ENCODE measurements at regions not wholly inside any gene's neighbourhood (a gene's known extent, or its start where the extent isn't known, plus 50 kb on each side); places are given as distances from the start of the nearest gene placed in this dataset.

DNA sequence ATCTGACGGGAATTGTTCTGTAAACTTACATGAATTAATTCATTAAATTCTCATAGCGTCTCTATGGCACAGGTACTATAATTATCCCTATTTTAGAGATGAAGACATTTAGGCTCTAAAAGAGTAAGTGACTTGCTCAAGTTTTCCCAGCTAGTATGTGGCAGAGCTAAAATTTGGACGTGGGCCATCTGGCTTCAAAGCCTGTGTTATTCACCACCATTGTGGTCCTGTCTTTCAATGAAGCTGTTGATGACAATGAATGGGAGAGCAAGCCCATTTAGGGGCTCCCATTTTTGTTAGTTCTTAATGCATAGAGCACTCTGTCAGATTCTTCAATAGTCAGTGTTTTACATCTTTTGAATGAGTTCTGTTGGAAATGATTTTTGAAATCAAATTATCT lies 236.0 kb upstream of the CD180 start:
- H3K36me3 ChIP-seq = no peaks in the 10 kb centered on the region
- H3K27me3 ChIP-seq = no peaks in the 10 kb centered on the region
- H3K4me1 ChIP-seq = no peaks in the 10 kb centered on the region
- no peak overlapping the region for H3K4me3 ChIP-seq
- H3K27ac ChIP-seq = no peak overlapping the region
- H3K9me3 ChIP-seq = no peaks in the 10 kb centered on the region
- no peak for DNase-seq
- no peak for TF ChIP-seq POLR2A (IDR thresholded peaks at IDR 0.05)
- TF ChIP-seq, protein P1, sequence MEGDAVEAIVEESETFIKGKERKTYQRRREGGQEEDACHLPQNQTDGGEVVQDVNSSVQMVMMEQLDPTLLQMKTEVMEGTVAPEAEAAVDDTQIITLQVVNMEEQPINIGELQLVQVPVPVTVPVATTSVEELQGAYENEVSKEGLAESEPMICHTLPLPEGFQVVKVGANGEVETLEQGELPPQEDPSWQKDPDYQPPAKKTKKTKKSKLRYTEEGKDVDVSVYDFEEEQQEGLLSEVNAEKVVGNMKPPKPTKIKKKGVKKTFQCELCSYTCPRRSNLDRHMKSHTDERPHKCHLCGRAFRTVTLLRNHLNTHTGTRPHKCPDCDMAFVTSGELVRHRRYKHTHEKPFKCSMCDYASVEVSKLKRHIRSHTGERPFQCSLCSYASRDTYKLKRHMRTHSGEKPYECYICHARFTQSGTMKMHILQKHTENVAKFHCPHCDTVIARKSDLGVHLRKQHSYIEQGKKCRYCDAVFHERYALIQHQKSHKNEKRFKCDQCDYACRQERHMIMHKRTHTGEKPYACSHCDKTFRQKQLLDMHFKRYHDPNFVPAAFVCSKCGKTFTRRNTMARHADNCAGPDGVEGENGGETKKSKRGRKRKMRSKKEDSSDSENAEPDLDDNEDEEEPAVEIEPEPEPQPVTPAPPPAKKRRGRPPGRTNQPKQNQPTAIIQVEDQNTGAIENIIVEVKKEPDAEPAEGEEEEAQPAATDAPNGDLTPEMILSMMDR (IDR thresholded peaks at IDR 0.05) = no peak

DNA sequence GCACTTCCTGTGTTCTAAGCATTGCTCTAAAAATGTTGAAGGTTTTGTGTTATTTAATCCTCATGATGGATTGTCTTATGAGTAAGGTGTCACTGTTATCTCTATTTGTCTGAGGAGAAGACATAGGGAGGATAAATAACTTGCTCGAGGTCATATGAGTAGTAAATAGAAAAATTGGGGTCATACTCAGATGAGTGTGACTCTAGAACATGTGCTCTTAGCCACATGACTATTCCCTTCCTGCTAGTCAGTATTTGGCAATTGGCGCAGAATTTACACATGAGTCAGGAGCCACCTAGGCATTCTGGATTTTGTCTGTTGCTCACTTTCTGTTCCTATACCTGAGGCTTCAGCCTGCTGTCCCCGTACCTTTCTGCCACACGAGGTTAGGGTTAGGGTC lies 234.6 kb upstream of the CD180 start:
- no peak for DNase-seq
- no peaks in the 10 kb centered on the region for H3K27me3 ChIP-seq
- H3K27ac ChIP-seq = no peak overlapping the region
- TF ChIP-seq POLR2A (IDR thresholded peaks at IDR 0.05) = no peak
- TF ChIP-seq, protein P1 (IDR thresholded peaks at IDR 0.05) = no peak
- H3K9me3 ChIP-seq = no peaks in the 10 kb centered on the region
- no peak overlapping the region for H3K4me3 ChIP-seq
- no peaks in the 10 kb centered on the region for H3K36me3 ChIP-seq
- no peaks in the 10 kb centered on the region for H3K4me1 ChIP-seq

DNA sequence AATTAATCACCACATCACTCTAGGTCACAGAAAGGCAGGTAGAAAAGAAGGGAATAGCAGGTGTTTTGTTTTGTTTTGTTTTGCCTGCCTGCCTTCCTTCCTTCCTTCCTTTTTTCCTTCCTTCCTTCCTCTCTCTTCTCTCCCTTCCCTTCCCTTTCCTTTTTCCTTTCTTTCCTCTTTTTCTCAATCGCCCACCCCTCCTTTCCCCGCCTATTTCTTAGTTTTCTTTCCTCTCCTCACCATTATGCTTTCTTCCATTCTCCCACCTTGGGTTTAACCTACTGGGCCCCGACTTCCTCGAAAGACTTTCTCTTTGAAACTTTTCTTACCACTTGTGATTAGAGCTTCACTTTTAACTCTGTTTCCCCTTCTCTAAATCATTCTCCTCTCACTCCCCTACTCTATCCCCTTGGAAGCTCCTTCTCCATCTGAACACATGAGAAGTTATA lies 231.3 kb upstream of the CD180 start:
- Histone ChIP-seq H3K9me3 (no peaks in the 10 kb centered on the region), H3K27me3 (no peaks in the 10 kb centered on the region), H3K4me1 (no peaks in the 10 kb centered on the region), H3K27ac (no peak overlapping the region), H3K36me3 (no peaks in the 10 kb centered on the region), H3K4me3 (no peak overlapping the region)
- no peak for DNase-seq
- TF ChIP-seq, protein P1 (IDR thresholded peaks at IDR 0.05) = no peak
- no peak for TF ChIP-seq POLR2A (IDR thresholded peaks at IDR 0.05)

DNA sequence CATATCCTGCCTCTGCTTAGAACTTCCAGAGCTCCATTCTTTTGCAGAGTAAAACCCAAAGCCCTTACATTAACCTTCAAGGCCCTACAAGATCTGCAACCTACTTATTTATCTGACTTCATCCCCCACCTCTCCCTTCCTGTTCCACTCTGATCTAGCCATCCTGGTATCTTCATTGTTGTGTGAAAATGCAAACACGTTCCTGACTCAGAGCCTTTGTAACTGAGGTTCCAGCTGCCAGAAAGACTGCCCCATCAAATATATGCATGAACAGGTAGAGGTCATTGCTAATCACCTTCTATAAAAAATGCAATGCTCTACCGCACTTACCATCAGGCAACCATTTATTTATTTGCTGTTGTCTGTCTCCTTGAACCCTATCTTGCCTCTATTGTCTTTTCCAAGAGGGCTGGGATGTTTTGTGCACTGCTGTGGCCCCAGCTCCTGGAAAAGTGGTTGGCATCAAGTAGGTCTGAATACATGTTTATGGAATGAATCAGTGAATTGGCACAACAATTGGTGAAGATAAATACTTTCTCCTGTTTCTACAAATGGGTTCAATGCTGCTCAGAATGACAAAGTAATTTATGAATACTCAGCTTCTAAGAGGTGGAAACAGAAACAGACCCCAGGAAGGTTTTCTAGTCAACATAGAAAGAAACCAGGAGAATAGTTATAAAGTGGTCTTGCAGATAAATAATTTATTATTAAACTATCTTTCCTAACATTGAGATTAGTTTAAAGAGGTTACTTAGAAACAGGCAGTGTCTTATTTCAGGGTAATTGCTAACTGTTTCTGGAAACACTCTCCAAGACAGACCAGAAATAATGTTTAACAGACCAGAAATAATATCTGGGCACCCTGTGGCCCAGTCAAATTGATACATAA lies 230.6 kb upstream of the CD180 start:
- Histone ChIP-seq H3K27me3 (no peaks in the 10 kb centered on the region), H3K4me1 (no peaks in the 10 kb centered on the region), H3K36me3 (no peaks in the 10 kb centered on the region), H3K4me3 (no peak overlapping the region), H3K27ac (no peak overlapping the region), H3K9me3 (no peaks in the 10 kb centered on the region)
- DNase-seq = no peak
- TF ChIP-seq, protein P1 (IDR thresholded peaks at IDR 0.05) = no peak
- TF ChIP-seq POLR2A (IDR thresholded peaks at IDR 0.05) = no peak

DNA sequence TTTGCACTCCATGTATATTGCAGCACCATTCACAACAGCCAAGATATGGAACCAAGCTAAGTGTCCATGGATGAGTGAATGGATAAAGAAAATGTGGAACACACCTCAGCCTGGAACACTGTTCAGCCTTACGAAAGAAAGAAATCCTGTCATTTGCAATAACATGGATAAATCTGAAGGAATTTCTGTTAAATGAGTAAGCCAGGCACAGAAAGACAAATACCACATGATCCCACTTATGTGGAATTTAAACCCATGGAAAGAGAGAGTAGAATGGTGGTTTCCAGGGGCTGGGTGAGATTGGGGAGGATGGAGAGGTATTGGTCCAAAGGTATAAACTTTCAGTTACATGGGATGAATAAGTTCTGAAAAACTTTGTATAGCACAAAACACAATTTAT lies 228.9 kb upstream of the CD180 start:
- Histone ChIP-seq H3K36me3 (no peaks in the 10 kb centered on the region), H3K27ac (no peak overlapping the region), H3K4me3 (no peak overlapping the region), H3K27me3 (no peaks in the 10 kb centered on the region), H3K9me3 (no peaks in the 10 kb centered on the region), H3K4me1 (no peaks in the 10 kb centered on the region)
- TF ChIP-seq, protein P1 (IDR thresholded peaks at IDR 0.05) = no peak
- TF ChIP-seq POLR2A (IDR thresholded peaks at IDR 0.05) = no peak
- DNase-seq = no peak

All from Peyer's patch (tissue), 4 donors.